ENCODE measurements at regions not wholly inside any gene's neighbourhood (a gene's known extent, or its start where the extent isn't known, plus 50 kb on each side); places are given as distances from the start of the nearest gene placed in this dataset.

DNA sequence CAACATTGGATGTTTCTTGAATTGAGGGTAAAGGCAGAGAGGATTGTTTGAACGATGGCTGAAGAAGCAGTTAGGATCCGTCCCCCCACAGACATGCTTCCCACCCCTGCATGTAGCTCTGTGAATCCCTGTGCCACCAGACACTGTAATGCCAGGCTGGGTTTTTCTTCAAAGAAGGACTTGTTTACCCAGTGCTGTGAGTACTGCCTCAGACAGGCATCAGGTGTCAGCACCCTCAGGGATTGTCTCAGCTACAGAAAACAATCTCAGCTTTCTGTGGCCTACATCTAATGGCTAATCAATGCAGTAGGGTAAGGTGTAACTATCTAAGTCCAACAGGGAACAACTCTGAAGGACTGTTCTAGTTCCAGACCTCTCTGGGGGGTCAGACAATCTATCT, 853.0 kb upstream of the EPHA7 start:
- Mint-ChIP-seq H3K4me1 (ENCODE audit: low read depth) (peaks cover 17% of the 10 kb centered on the region), H3K4me3 (ENCODE audit: low read depth) (no peak overlapping the region), H3K27me3 (peaks cover 11% of the 10 kb centered on the region), H3K9me3 (ENCODE audit: low read depth) (no peaks in the 10 kb centered on the region), H3K36me3 (ENCODE audit: insufficient read depth) (no peaks in the 10 kb centered on the region), H3K27ac (peak overlapping the region; percentile 38)
- TF ChIP-seq, protein P1, sequence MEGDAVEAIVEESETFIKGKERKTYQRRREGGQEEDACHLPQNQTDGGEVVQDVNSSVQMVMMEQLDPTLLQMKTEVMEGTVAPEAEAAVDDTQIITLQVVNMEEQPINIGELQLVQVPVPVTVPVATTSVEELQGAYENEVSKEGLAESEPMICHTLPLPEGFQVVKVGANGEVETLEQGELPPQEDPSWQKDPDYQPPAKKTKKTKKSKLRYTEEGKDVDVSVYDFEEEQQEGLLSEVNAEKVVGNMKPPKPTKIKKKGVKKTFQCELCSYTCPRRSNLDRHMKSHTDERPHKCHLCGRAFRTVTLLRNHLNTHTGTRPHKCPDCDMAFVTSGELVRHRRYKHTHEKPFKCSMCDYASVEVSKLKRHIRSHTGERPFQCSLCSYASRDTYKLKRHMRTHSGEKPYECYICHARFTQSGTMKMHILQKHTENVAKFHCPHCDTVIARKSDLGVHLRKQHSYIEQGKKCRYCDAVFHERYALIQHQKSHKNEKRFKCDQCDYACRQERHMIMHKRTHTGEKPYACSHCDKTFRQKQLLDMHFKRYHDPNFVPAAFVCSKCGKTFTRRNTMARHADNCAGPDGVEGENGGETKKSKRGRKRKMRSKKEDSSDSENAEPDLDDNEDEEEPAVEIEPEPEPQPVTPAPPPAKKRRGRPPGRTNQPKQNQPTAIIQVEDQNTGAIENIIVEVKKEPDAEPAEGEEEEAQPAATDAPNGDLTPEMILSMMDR (IDR thresholded peaks at IDR 0.05; ENCODE audit: unreplicated experiment): no peak
- DNase-seq (ENCODE audit: low spot score, unreplicated experiment): no peak

DNA sequence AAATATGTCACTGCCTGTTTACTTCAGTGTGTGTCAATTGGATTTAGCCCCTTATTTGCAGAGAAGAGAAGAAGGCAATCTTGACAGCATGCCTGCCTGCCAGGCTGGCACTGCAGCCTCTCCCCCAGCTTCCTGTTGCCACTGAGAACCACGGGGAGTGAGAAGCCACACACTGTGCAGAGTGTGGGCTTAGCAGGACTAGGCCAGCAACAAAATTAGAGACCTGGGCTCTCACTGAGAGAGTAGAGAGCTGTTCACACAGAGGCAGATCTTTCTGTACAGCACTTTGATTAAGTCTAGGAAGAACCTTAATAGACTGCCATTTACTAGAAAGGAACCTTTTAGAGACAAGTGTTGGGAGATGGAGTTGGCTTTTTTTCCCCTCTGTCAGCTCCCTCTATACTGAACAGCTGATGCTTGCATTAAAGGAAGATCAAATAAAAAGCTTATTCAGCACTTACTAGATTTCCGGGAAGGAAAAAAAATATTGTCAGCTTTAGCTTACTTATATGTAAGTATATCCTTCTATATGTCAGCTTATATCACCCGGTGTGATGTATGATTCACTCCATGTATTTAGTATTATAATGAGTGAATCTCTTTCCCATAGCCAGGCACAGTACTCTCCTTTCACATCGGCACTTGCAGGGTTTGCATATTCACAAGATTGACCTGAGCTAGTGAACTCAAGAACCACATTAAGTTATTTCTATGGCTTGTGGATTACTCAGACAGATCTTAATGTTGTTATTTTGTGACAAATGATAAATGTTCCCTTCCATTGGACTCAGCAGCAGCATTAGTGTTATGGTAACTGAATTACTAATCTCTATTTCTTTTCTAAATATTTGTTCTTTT, 851.0 kb upstream of the EPHA7 start:
- peaks cover 11% of the 10 kb centered on the region for H3K4me1 Mint-ChIP-seq (ENCODE audit: low read depth)
- H3K9me3 Mint-ChIP-seq (ENCODE audit: low read depth): peaks cover 9% of the 10 kb centered on the region
- H3K27ac Mint-ChIP-seq: no peak overlapping the region
- H3K36me3 Mint-ChIP-seq (ENCODE audit: insufficient read depth): no peaks in the 10 kb centered on the region
- H3K27me3 Mint-ChIP-seq: peaks cover 7% of the 10 kb centered on the region
- H3K4me3 Mint-ChIP-seq (ENCODE audit: low read depth): no peak overlapping the region
- no peak for DNase-seq (ENCODE audit: low spot score, unreplicated experiment)
- TF ChIP-seq, protein P1 (IDR thresholded peaks at IDR 0.05; ENCODE audit: unreplicated experiment): no peak

DNA sequence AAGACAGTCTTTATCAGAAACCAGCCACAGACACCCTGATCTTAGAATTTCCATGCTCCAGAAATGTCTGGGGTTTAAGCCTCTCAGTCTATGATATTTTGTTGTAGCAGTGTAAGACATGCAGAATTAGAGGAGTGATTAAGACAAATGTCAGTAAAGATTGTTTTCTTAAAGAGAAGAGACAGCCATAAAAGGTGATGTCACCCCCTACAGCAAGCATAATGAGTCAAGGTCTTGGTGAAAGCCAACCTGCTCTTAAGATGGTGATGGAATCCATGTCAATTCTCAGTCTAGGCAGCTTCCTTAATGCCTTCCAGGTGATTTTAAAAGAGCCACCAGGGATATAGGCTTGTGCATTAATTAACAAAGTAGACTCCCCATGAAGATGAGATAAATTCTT, 849.9 kb upstream of the EPHA7 start:
- no peak for DNase-seq (ENCODE audit: low spot score, unreplicated experiment)
- H3K4me3 Mint-ChIP-seq (ENCODE audit: low read depth): no peak overlapping the region

DNA sequence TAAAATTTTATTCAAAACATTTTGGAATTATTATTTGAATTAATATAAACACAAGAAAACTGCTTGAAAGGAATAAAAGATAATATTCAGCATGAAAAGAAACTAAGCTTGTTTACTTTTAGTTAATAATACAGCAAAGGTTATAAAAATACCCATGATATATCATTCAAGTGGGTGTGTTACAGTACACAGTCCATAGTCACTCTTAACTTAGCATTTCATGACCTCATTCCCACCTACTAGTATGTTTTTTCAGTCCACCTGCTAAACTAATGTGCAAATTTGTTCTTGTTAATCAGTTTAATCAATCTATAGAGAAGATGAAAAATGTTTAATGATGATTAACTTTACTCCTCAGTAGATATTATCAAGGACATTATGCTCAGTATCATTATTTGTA, 841.4 kb upstream of the EPHA7 start:
- DNase-seq (ENCODE audit: low spot score, unreplicated experiment): no peak
- Mint-ChIP-seq H3K9me3 (ENCODE audit: low read depth) (peaks cover 18% of the 10 kb centered on the region), H3K4me3 (ENCODE audit: low read depth) (no peak overlapping the region), H3K4me1 (ENCODE audit: low read depth) (peaks cover 3% of the 10 kb centered on the region), H3K27me3 (no peaks in the 10 kb centered on the region), H3K36me3 (ENCODE audit: insufficient read depth) (no peaks in the 10 kb centered on the region), H3K27ac (no peak overlapping the region)
- TF ChIP-seq, protein P1 (IDR thresholded peaks at IDR 0.05; ENCODE audit: unreplicated experiment): no peak

More for the DNA sequence above, 849.9 kb upstream of the EPHA7 start:
- TF ChIP-seq, protein P1 (IDR thresholded peaks at IDR 0.05; ENCODE audit: unreplicated experiment): no peak
- no peaks in the 10 kb centered on the region for H3K36me3 Mint-ChIP-seq (ENCODE audit: insufficient read depth)
- peaks cover 11% of the 10 kb centered on the region for H3K4me1 Mint-ChIP-seq (ENCODE audit: low read depth)
- no peak overlapping the region for H3K27ac Mint-ChIP-seq
- no peaks in the 10 kb centered on the region for H3K27me3 Mint-ChIP-seq
- H3K9me3 Mint-ChIP-seq (ENCODE audit: low read depth): peaks cover 17% of the 10 kb centered on the region

DNA sequence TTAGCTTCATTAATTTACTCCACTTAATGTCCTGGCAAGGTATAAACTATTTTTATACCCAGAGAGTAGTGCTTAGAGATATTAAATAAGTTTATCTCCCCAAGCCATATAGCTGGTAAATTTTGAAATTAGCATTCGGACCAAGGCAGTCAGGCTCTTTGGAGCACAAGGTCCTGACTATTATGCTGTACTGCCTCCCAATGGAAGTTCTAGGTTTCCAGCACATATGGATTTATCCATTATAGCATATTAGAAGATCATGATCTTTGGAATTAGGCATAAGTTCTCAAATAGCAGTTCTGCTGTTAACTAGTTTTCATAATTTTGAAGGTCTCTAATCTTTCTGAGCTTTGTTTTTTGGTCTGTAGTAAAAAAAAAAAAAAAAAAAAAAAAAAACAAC, 835.3 kb upstream of the EPHA7 start:
- Mint-ChIP-seq H3K27me3 (no peaks in the 10 kb centered on the region), H3K4me3 (ENCODE audit: low read depth) (no peak overlapping the region), H3K36me3 (ENCODE audit: insufficient read depth) (no peaks in the 10 kb centered on the region), H3K4me1 (ENCODE audit: low read depth) (no peaks in the 10 kb centered on the region), H3K9me3 (ENCODE audit: low read depth) (peaks cover 3% of the 10 kb centered on the region), H3K27ac (no peak overlapping the region)
- TF ChIP-seq, protein P1 (IDR thresholded peaks at IDR 0.05; ENCODE audit: unreplicated experiment): peak; percentile 53
- no peak for DNase-seq (ENCODE audit: low spot score, unreplicated experiment)

Measured in progenitor cell of endocrine pancreas (in vitro differentiated cells).